ENCODE measurements at regions not wholly inside any gene's neighbourhood (a gene's known extent, or its start where the extent isn't known, plus 50 kb on each side); places are given as distances from the start of the nearest gene placed in this dataset.

DNA sequence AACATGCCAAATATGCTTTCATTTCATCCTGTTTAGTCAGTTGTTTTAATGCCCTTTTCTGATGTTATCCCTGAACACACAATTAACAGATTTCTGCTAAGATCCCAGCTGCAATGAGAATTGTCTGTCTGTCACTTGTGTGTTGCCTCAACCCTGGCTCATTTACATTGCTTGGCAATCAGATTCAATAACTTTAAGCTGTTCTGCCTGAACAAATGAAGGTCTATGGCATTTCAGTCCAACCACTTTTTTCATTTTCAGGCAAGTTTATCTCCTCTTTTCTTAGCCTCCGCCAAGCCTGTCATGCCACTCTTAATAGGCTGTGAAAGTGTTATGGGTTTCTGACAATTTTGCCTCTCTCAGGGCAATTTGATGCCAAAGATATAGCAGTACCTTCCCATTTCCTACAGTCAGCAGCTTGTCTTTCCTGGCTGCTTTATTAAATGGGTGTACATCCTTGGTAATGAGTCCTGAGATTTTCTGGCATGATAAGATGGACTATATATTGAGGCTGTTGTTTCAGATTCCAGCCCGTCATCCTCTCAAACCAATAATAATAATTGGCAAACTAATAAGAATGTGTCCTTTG lies 68.7 kb upstream of the ADAMTS9 start:
- TF ChIP-seq, protein P1, sequence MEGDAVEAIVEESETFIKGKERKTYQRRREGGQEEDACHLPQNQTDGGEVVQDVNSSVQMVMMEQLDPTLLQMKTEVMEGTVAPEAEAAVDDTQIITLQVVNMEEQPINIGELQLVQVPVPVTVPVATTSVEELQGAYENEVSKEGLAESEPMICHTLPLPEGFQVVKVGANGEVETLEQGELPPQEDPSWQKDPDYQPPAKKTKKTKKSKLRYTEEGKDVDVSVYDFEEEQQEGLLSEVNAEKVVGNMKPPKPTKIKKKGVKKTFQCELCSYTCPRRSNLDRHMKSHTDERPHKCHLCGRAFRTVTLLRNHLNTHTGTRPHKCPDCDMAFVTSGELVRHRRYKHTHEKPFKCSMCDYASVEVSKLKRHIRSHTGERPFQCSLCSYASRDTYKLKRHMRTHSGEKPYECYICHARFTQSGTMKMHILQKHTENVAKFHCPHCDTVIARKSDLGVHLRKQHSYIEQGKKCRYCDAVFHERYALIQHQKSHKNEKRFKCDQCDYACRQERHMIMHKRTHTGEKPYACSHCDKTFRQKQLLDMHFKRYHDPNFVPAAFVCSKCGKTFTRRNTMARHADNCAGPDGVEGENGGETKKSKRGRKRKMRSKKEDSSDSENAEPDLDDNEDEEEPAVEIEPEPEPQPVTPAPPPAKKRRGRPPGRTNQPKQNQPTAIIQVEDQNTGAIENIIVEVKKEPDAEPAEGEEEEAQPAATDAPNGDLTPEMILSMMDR (IDR thresholded peaks at IDR 0.05): no peak
- TF ChIP-seq POLR2A (IDR thresholded peaks at IDR 0.05) (no peak), POLR2AphosphoS5 (IDR thresholded peaks at IDR 0.05) (no peak), EP300 (IDR thresholded peaks at IDR 0.05; ENCODE audit: low read depth) (no peak)

Measured in transverse colon (tissue), 4 donors.